IMR-90 (cell line): ENCODE measurements at regions not wholly inside any gene's neighbourhood (a gene's known extent, or its start where the extent isn't known, plus 50 kb on each side); places are given as distances from the start of the nearest gene placed in this dataset.

Source experiments
- ATAC-seq: fragments of 200-7000 bp; cut with Tn5 transposase; 2 replicates; pipeline ENCODE4 v1.9.1; 2020; ENCODE audit warnings: low read depth, mild to moderate bottlenecking, moderate library complexity
- BruUV-seq: library from RNA; stranded (reverse); fragments of 400-500 nt; replicated peaks from 2 replicates; lab custom pipeline; 2021; lab: Mats Ljungman, UMichigan
- CTCF ChIA-PET: fragments of 300-600 bp; formaldehyde crosslinking; extraction: SDS; loops from one replicate; lab custom pipeline; 2021; ENCODE audit warnings: antibody characterized with exemption; lab: Yijun Ruan, JAX
- POLR2A ChIA-PET: fragments of 300-600 bp; sonication (Branson Sonifier 250); formaldehyde crosslinking; loops from one replicate; lab custom pipeline; 2022; ENCODE audit warnings: antibody characterized with exemption; ENCODE audit not compliant: unreplicated experiment; lab: Charles Lee
- DNase-seq: peaks from one replicate; pipeline ENCODE4 v3.0.0; 2013
- H2AFZ ChIP-seq: replicated peaks from 2 replicates; pipeline ENCODE3; 2013; ENCODE audit warnings: low read length, mild to moderate bottlenecking; ENCODE audit not compliant: poor library complexity
- H2AK5ac ChIP-seq: 2 replicates; pipeline ENCODE4 v1.6.1; 2013; ENCODE audit warnings: low read depth, low read length, inconsistent platforms
- H2AK9ac ChIP-seq: replicated peaks from 2 replicates; pipeline ENCODE3; 2013; ENCODE audit warnings: mild to moderate bottlenecking, low read depth, low read length, moderate library complexity; ENCODE audit not compliant: poor library complexity
- H2BK120ac ChIP-seq: 2 replicates; pipeline ENCODE4 v1.6.1; 2013; ENCODE audit warnings: low read depth, low read length, inconsistent platforms
- H2BK15ac ChIP-seq: 3 replicates; pipeline ENCODE4 v1.6.1; 2013; ENCODE audit warnings: low read depth, low read length, inconsistent platforms
- H2BK20ac ChIP-seq: 2 replicates; pipeline ENCODE4 v1.6.1; 2013; ENCODE audit warnings: low read depth, mild to moderate bottlenecking, inconsistent platforms, low read length, moderate library complexity
- H2BK5ac ChIP-seq: 2 replicates; pipeline ENCODE4 v1.6.1; 2013; ENCODE audit warnings: mild to moderate bottlenecking, low read depth, low read length, inconsistent platforms; ENCODE audit not compliant: poor library complexity, severe bottlenecking
- H3K14ac ChIP-seq: replicated peaks from 2 replicates; pipeline ENCODE4 v1.6.1; 2013; ENCODE audit warnings: low read depth, low read length, inconsistent platforms
- H3K18ac ChIP-seq: 2 replicates; pipeline ENCODE4 v1.6.1; 2013; ENCODE audit warnings: low read depth, low read length, control low read depth
- H3K23ac ChIP-seq: 2 replicates; pipeline ENCODE4 v1.6.1; 2013; ENCODE audit warnings: low read depth, low read length, inconsistent platforms
- H3K27ac ChIP-seq: 2 replicates; pipeline ENCODE4 v1.5.1; 2013; ENCODE audit warnings: mild to moderate bottlenecking, control low read depth, low read length; ENCODE audit not compliant: insufficient read depth
- H3K27me3 ChIP-seq: 2 replicates; pipeline ENCODE4 v1.6.1; 2013; ENCODE audit warnings: low read length; ENCODE audit not compliant: control insufficient read depth, insufficient read depth
- H3K36me3 ChIP-seq: 2 replicates; pipeline ENCODE4 v1.6.1; 2013; ENCODE audit warnings: low read length, mixed read lengths; ENCODE audit not compliant: control insufficient read depth, insufficient read depth
- H3K4ac ChIP-seq: 2 replicates; pipeline ENCODE4 v1.6.1; 2013; ENCODE audit warnings: low read depth, low read length, inconsistent platforms
- H3K4me1 ChIP-seq: 2 replicates; pipeline ENCODE4 v1.6.1; 2013; ENCODE audit warnings: low read length, mixed read lengths; ENCODE audit not compliant: control insufficient read depth, insufficient read depth
- H3K4me2 ChIP-seq: 2 replicates; pipeline ENCODE4 v1.6.1; 2013; ENCODE audit warnings: low read depth, mild to moderate bottlenecking, control low read depth, low read length, moderate library complexity
- H3K4me3 ChIP-seq: 2 replicates; pipeline ENCODE4 v1.5.1; 2013; ENCODE audit warnings: low read depth, mild to moderate bottlenecking, control low read depth, low read length, moderate library complexity; ENCODE audit not compliant: insufficient read depth
- H3K56ac ChIP-seq: 2 replicates; pipeline ENCODE4 v1.6.1; 2013; ENCODE audit warnings: low read length, inconsistent platforms; ENCODE audit not compliant: insufficient read depth; ENCODE audit errors: extremely low read depth
- H3K79me1 ChIP-seq, 2 experiments: 2 replicates each; pipeline ENCODE4 v1.6.1; 2013; ENCODE audit warnings: low read length in 2 of 2, inconsistent platforms in 1 of 2, low read depth in 1 of 2
- H3K9ac ChIP-seq: 2 replicates; pipeline ENCODE4 v1.6.1; 2013; ENCODE audit warnings: low read depth, low read length, control low read depth
- H3K9me1 ChIP-seq: 2 replicates; pipeline ENCODE4 v1.6.1; 2013; ENCODE audit warnings: low read length, inconsistent platforms; ENCODE audit not compliant: insufficient read depth
- H3K9me3 ChIP-seq: 2 replicates; pipeline ENCODE4 v1.6.1; 2013; ENCODE audit warnings: low read length; ENCODE audit not compliant: control insufficient read depth, insufficient read depth
- H4K20me1 ChIP-seq: 2 replicates; pipeline ENCODE4 v1.6.1; 2013; ENCODE audit warnings: low read length, inconsistent platforms; ENCODE audit not compliant: insufficient read depth
- H4K5ac ChIP-seq: 2 replicates; pipeline ENCODE4 v1.6.1; 2013; ENCODE audit warnings: mild to moderate bottlenecking, low read depth, low read length, control low read depth
- H4K8ac ChIP-seq, 2 experiments: 2 replicates each; pipeline ENCODE4 v1.6.1; 2013; ENCODE audit warnings: low read depth in 2 of 2, low read length in 2 of 2, control low read depth in 1 of 2, inconsistent platforms in 1 of 2
- H4K91ac ChIP-seq: 2 replicates; pipeline ENCODE4 v1.6.1; 2013; ENCODE audit warnings: low read depth, low read length, inconsistent platforms; ENCODE audit not compliant: insufficient read depth
- BHLHE40 ChIP-seq: fragments of 150-350 bp; IDR thresholded peaks from 2 replicates; pipeline ENCODE4 v1.6.1; 2016; ENCODE audit warnings: mild to moderate bottlenecking, low read depth, low read length
- CHD1 ChIP-seq: IDR thresholded peaks from 2 replicates; pipeline ENCODE4 v1.6.1; 2012; ENCODE audit warnings: low read depth, low read length, improper control_type of control experiment
- MXI1 ChIP-seq: IDR thresholded peaks from 2 replicates; pipeline ENCODE4 v1.6.1; 2012; ENCODE audit warnings: low read depth, mild to moderate bottlenecking, low read length, moderate library complexity, borderline replicate concordance
- NFE2L2 ChIP-seq: fragments of 150-350 bp; IDR thresholded peaks from 2 replicates; pipeline ENCODE4 v1.6.1; 2016; ENCODE audit warnings: low read depth, mild to moderate bottlenecking, low read length
- POLR2A ChIP-seq: IDR thresholded peaks from 2 replicates; pipeline ENCODE4 v1.6.1; 2012; ENCODE audit warnings: mild to moderate bottlenecking, low read depth, low read length
- WGBS, 2 experiments: methylation state at CpG; one replicate each; pipeline versions ENCODE4 v1.1.5 to v1.1.7; 2013; ENCODE audit warnings: missing lambda C conversion rate in 2 of 2; ENCODE audit not compliant: insufficient read length in 1 of 2; ENCODE audit errors: extremely low coverage in 2 of 2; 5-methylcytosine and 5-hydroxymethylcytosine counted together
- dilution Hi-C: fragments of 300-500 bp; cut with HindIII; formaldehyde crosslinking; loops from one replicate; pipeline ENCODE4 v1.14.3; 2018; ENCODE audit warnings: low sequenced_read_pairs; ENCODE audit not compliant: unreplicated experiment
- in situ Hi-C: fragments of 300-500 bp; cut with MboI; formaldehyde crosslinking; loops from 3 replicates; pipeline ENCODE4 v1.14.3; 2019; ENCODE audit warnings: low sequenced_read_pairs, inconsistent platforms, mixed read lengths
- intact Hi-C: fragments of 100-400 bp; cut with micrococcal nuclease; formaldehyde crosslinking; loops from 2 replicates; pipeline ENCODE4 v1.10.0; 2022

DNA sequence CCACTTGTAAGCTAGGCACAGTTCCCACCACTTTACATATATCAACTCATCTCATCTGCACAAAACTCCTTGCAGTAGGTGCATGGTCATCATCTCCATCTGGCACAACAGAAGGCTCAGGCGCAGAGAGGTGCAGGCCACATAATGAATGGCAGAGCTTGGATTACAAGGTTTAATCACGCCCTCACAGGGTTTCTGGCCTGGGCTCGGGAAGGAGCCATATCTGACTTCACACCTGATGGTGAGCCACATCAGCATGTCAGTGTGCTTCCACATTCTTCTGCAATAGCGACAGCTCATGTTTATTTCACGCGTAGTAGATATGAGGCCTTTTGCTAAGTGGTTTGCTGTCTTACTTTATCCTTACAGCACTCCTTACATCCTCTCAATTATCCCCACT, 650.2 kb downstream of the INHBA start:
- Histone ChIP-seq H3K4me2 (no peak overlapping the region), H2BK5ac (peak overlapping the region; percentile 36), H4K8ac (peak overlapping the region; percentile 41 to 47; a peak in 3 of 4 replicates), H3K18ac (peak overlapping the region; percentile 67; the same call in 1 of the 2 replicates), H3K79me1 (peaks cover 0 to 18% of the 10 kb centered on the region in 2 experiments; a peak in 2 of 4 replicates), H3K27ac (no peak overlapping the region), H3K9me1 (peaks cover 18% of the 10 kb centered on the region), H3K4me3 (no peak overlapping the region), H4K20me1 (no peaks in the 10 kb centered on the region), H4K5ac (no peak overlapping the region), H3K36me3 (no peaks in the 10 kb centered on the region), H2BK20ac (peak overlapping the region; percentile 86), H3K14ac (no peak overlapping the region), H3K4ac (peak overlapping the region; percentile 80), H3K23ac (peak overlapping the region; percentile 49; the same call in 1 of the 2 replicates), H2AFZ (no peak overlapping the region), H2BK120ac (peak overlapping the region; percentile 81), H2AK9ac (no peak overlapping the region), H3K9ac (no peak overlapping the region), H3K27me3 (no peaks in the 10 kb centered on the region), H3K4me1 (peaks cover 11% of the 10 kb centered on the region), H3K56ac (no peak overlapping the region), H4K91ac (peak overlapping the region; percentile 73), H2BK15ac (peak overlapping the region; percentile 75; the same call in 2 of the 3 replicates), H2AK5ac (peak overlapping the region; percentile 92), H3K9me3 (no peaks in the 10 kb centered on the region)
- dilution Hi-C loops, result no loop called here
- TF ChIP-seq NFE2L2 (no peak), BHLHE40 (no peak), POLR2A (no peak), CHD1 (no peak), MXI1 (no peak)
- BruUV-seq, result no TSS peak
- POLR2A ChIA-PET, result no interaction called here
- intact Hi-C loops, result loop anchor here (5.0 to 10.0 kb wide), 2 partner anchors 818 to 830 kb away; no protein-coding TSS in a partner anchor
- WGBS, 2 experiments, result 80% methylated on average over 1 of the region's 6 CpGs; no CpG with 5 or more reads in 1 of the 2 experiments
- DNase-seq (no peak), ATAC-seq (no peak)
- CTCF ChIA-PET, result interaction anchor here (0.7 kb wide), 1 partner anchor 659 kb away, joined by 3 read pairs; no protein-coding TSS in a partner anchor
- in situ Hi-C loops, result no loop called here
